Ascending aorta (tissue), 2 donors: ENCODE measurements at regions not wholly inside any gene's neighbourhood (a gene's known extent, or its start where the extent isn't known, plus 50 kb on each side); places are given as distances from the start of the nearest gene placed in this dataset.

Experiments
- DNase-seq, 2 donors: peaks; one replicate each; pipeline ENCODE4 v3.0.0-alpha.2; 2019; ENCODE audit warnings: low spot score in 2 of 2
- H3K27ac ChIP-seq, 2 donors: fragments of 200-600 bp; sonication (generic); one replicate each; pipeline ENCODE4 v1.5.1; 2016 to 2017; ENCODE audit warnings: mild to moderate bottlenecking in 1 of 2
- H3K27me3 ChIP-seq: fragments of 200-600 bp; sonication (generic); one replicate; pipeline ENCODE4 v1.5.1; 2017
- H3K36me3 ChIP-seq, 2 donors: fragments of 200-600 bp; sonication (generic); one replicate each; pipeline ENCODE4 v1.5.1; 2016
- H3K4me1 ChIP-seq, 2 donors: fragments of 200-600 bp; sonication (generic); one replicate each; pipeline ENCODE4 v1.5.1; 2016 to 2017; ENCODE audit warnings: mild to moderate bottlenecking in 1 of 2
- H3K4me3 ChIP-seq, 2 donors: fragments of 200-600 bp; sonication (generic); one replicate each; pipeline ENCODE4 v1.5.1; 2016 to 2017; ENCODE audit warnings: mild to moderate bottlenecking in 1 of 2
- H3K9me3 ChIP-seq, 2 donors: fragments of 200-600 bp; sonication (generic); one replicate each; pipeline ENCODE4 v1.5.1; 2016
- CTCF ChIP-seq, 3 experiments: fragments of 200-600 bp in 2 of 3; fragments of 450-650 bp in 1 of 3; sonication (generic) in 2 of 3; IDR thresholded peaks; one replicate each; pipeline ENCODE4 v1.5.1; 2016 to 2019; ENCODE audit warnings: antibody characterized with exemption in 3 of 3, mild to moderate bottlenecking in 1 of 3, moderate library complexity in 1 of 3
- intact Hi-C: fragments of 100-400 bp; cut with DNase I; formaldehyde crosslinking; loops from one replicate; pipeline ENCODE4 v1.15.1; 2023

DNA sequence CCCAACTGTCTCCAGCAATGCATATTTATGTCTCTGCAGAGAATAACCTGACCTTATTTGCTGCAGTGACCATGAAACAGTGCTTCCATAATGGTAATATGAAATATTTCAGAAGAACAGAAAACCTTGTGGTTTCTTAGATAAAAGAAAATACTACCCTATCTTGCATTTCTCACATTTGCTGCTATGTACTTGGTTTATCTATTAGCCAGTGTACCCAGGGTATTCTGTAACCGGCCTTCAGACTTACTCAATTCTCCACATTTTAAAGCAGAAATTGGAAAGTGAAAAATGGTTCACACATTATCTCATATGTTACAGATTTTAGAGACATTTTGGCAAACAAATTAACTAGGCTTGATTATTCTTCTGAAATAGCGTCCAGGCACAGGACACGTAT is 57.9 kb upstream of the CCDC91 start:
- Histone ChIP-seq H3K9me3 (no peaks in the 10 kb centered on the region), H3K4me1 (peaks cover 0 to 10% of the 10 kb centered on the region in 2 donors), H3K4me3 (no peak overlapping the region), H3K27ac (peak overlapping the region in 1 of 2 donors; percentile 31), H3K27me3 (no peaks in the 10 kb centered on the region), H3K36me3 (no peaks in the 10 kb centered on the region)
- intact Hi-C loops, result no loop called here
- TF ChIP-seq CTCF (IDR thresholded peaks at IDR 0.05), result no peak
- DNase-seq, result no peak

DNA sequence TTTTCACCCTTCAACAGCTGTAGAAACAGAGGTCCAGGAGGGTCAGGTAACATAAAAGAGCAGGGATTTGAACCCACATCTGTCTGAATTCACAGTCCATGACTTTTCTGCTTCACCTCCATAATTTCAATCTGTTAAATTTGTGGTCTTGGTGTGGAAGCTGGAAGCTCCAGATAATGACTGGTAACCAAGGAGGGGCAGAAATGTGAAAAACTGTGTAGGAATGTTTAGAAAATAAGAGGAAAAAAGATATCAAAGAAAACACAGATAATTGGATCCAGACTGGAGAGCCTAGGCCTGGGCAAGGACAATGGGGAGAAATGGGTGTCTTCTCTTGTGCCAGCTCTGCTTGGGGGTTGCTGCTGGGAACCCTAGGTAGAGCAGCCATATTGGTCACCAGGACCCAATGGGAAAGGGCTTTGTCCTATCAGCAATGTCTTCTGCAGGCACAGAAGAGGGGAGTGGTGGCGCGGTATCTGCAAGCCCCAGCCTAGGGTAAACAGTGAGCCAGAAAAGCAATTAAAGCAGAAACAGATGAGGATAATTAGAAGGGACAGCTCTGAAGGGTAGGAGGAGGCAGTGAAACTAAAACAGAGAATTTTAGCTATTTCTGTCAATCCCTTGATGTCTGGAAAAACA is 54.3 kb upstream of the CCDC91 start:
- Histone ChIP-seq H3K4me1 (peaks cover 0 to 10% of the 10 kb centered on the region in 2 donors), H3K27ac (no peak overlapping the region), H3K36me3 (no peaks in the 10 kb centered on the region), H3K9me3 (no peaks in the 10 kb centered on the region), H3K4me3 (no peak overlapping the region), H3K27me3 (no peaks in the 10 kb centered on the region)
- DNase-seq, result no peak
- intact Hi-C loops, result no loop called here
- TF ChIP-seq CTCF (IDR thresholded peaks at IDR 0.05), result no peak

DNA sequence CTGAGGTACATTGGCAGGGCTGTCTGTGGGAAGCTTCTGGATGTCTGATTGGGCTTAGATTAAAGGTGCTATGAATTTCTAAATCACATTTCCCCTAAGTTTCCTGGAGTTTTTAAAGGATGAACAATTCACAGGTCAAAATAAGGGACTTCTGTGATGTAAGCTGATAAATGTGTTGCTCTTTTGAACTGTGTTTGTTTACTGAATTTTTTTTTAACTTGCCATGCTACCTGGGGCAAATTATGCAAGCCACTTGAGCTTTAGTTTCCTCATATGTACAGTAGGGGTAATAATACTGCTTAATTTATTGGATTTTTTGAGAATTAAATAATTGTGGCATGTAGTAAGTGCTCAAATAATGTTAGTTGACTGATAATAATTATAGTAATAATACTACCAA is 52.8 kb upstream of the CCDC91 start:
- no peak for DNase-seq
- intact Hi-C loops, result no loop called here
- H3K4me1 ChIP-seq, result no peaks in the 10 kb centered on the region
- H3K27me3 ChIP-seq, result no peaks in the 10 kb centered on the region
- H3K4me3 ChIP-seq, result no peak overlapping the region
- TF ChIP-seq CTCF (IDR thresholded peaks at IDR 0.05), result no peak
- H3K36me3 ChIP-seq, result no peaks in the 10 kb centered on the region
- H3K9me3 ChIP-seq, result no peaks in the 10 kb centered on the region
- H3K27ac ChIP-seq, result no peak overlapping the region

- no peak for TF ChIP-seq CTCF (IDR thresholded peaks at IDR 0.05)
- H3K27ac ChIP-seq, result no peak overlapping the region
Observed at GRCh38 chr12:28140404-28140803, 49.9 kb upstream of the CCDC91 start.

More at GRCh38 chr12:28140404-28140803, 49.9 kb upstream of the CCDC91 start:
- H3K4me3 ChIP-seq, result no peak overlapping the region
- H3K27me3 ChIP-seq, result no peaks in the 10 kb centered on the region
- no peaks in the 10 kb centered on the region for H3K36me3 ChIP-seq
- DNase-seq, result no peak
- no peaks in the 10 kb centered on the region for H3K4me1 ChIP-seq
- intact Hi-C loops, result no loop called here
- no peaks in the 10 kb centered on the region for H3K9me3 ChIP-seq
